ENCODE measurements at regions not wholly inside any gene's neighbourhood (a gene's known extent, or its start where the extent isn't known, plus 50 kb on each side); places are given as distances from the start of the nearest gene placed in this dataset.

DNA sequence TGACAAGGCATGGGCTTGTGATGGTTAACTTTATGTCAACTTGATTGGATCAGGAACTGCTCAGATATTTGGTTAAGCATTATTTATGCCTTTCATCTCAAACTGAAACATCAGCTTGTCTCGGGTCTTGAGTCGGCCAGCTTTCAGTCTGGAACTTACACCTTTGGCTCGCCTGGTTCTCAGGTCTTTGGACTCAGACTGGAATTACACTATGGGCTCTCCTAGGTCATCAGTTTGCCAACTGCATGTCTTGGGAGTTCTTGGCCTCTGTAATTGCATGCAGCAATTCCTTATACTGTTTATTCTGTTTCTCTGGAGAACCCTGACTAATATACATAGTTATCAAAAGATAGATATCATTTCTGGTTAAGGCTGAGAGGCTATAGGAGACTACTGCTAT is 653.7 kb downstream of the ADGRL2 start:
- DNase-seq: no peak

DNA sequence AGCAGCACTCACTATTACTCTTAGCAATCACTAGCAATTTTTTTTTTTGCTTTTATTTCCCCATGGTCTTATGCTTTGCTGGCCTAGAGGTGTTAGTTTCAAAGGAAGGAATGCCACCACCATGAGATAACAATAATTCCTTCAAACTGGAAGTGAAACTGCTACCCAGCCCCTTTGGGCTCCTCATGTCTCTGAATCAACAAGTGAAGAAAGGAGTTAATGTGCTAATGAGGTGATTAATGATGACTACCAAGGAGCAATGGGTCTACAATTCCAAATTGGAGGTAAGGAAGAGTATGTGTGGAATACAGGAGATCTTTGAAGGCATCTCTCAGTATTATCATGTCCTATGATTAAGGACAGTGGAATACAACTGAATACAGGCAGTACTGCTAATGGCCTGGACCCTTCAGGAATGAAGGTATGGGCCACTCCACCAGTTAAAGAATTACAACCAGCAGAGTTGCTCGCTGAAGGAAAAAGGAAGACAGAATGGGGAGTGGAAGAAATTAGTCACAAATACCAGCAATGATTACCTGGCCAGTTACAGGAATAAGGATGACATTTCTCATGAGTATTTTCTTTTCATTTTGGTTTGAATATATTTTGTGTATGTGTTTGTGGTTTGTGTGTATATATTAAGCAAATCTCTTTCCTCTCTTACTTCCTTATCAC is 652.9 kb downstream of the ADGRL2 start:
- no peak for DNase-seq

DNA sequence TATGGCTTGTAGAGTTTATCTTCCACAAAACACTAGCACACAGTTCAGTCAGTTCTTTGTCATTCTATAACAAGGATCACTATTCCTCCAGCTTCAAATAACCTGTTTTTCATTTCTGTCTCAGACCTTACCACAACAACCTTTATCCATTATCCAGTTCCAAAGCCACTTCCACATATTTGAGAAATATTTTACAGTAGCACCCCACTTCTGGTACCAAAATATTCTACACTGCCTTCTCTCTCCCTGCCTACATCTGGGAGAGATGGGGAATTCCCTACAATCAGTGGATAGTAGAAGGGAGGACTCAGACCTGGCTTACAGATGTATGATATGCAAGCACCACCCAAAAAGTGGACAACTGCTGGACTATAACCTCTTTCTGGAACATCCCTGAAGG is 651.4 kb downstream of the ADGRL2 start:
- no peak for DNase-seq

DNA sequence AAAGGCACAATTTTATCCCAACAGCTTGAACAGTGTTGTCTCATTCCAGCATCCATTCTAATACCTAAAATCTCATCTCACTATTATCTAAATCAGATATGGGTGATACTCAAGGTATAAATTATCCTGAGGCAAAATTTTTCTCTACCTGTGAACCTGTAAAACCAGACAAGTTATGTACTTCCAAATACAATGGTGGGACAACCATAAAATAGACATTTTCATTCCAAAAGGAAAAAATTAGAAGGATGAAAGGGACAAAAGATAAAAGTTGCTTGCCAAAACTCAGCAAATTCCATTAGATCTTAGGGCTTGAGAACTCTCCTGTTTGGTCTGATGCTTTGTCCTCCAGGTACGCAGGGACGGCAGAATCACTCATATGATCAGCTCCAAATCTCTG is 650.5 kb downstream of the ADGRL2 start:
- DNase-seq: no peak

DNA sequence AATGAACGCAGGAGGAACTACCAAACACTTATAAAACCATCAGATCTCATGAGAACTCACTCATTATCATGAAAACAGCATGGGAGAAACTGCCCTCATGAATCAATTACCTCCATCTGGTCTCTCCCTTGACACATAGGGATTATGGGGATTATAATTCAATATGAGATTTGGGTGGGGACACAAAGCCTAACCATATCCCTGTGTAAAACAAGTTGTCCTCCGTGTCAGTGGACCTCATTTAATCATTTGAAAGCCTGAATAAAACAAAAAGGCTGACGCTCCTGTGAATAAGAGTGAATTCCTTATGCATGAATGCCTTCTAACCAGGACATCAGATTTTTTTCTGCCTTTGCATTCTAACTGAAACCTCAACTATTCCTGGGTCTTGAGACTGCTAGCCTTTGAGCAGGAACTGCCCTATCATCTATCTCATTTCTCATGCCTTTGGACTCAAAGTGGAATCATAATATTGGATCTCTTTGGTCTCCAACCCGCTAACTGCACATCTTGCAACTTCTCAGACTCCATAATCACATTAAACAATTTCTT is 648.8 kb downstream of the ADGRL2 start:
- no peak for DNase-seq

DNA sequence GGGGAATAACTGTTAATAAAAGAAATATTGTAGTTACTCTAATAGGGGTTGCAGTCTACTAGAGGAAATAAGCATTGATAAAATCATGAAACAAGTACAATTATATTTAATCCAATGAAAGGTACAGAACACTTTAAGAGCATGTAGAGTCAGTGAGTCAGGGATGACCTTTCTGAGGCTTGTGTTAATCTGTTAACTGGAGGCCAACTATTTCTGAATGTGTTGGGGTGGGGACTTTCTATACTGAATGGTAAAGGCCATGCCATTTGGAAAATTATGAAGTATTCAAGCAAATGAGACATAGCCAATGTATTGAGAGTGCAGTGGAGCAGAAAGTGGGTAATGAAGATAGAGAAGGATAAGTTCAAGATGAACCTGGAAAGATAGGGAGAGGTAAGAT is 646.2 kb downstream of the ADGRL2 start:
- no peak for DNase-seq

DNA sequence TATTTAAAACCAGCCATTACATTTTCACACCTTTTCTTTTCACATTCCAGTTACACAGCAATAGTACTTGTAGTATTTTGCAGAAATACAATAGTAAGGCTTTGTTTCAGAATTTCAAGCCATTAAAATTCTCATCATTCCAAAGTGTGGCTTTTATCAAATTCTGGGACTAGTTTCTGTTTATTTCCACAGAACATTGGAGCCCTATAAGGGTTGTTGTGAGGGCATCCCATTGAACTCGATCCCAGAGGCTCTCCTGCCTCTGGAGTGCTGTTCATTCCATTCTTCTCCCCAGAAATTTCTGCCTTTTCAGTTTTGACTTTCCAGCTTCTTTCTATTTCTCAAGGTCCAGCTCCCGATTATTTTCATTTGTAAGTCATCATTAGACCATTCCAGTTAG is 645.5 kb downstream of the ADGRL2 start:
- no peak for DNase-seq

DNA sequence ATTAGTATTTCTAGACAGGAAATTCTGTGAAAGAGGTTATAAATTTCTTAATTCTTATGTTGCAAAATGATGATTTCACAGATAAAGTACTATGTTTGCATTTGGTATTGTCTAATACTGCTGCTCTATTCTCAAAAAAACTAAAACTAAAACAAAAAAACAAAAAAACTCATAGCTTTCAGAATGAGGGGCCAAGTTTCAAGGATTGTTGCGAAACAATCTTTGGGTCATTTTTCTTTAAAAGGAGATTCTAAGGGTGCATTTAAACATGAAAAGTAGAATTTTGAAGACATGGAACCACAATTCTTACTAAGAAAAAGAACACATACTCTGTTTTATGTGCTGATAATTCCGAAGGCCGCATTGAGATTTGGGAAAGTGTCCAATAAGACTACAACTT is 645.1 kb downstream of the ADGRL2 start:
- no peak for DNase-seq

DNA sequence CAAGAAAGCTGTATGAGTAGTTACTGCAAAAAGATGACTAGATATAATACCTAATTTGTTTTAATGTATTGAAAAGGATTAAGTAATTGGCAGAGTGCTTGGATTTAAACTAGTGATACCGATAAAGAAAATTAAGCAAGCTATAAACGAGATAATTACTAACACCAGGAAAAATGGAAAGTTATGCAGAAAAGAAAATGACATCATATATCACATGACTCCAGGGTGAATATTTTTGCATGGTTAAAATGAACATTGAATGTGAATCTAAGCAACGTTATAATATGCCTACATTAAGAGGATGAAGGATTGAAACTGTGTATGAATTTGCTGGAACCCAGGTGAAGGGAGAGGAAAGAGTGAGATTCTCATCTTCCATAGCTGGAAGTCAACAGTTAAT is 644.4 kb downstream of the ADGRL2 start:
- DNase-seq: no peak

DNA sequence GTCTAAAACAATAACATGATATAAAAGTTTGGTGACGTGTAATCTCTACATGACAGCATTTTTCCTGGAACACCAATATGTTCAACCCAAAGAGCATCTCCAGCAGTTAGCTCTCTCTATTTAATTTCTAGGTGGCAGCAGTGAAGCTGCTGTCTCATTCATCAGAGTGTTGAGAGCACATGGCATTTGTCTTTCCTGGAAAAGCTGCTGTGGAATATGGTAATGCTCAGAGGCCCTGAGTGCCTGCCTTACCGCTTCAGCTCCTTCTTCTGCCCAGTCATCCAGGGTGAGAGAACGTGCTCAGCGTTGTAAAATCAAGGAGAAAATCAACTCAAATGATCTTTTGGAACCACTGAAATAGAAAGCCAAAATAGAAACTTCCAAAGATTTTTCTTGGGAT is 640.7 kb downstream of the ADGRL2 start:
- DNase-seq: no peak

DNA sequence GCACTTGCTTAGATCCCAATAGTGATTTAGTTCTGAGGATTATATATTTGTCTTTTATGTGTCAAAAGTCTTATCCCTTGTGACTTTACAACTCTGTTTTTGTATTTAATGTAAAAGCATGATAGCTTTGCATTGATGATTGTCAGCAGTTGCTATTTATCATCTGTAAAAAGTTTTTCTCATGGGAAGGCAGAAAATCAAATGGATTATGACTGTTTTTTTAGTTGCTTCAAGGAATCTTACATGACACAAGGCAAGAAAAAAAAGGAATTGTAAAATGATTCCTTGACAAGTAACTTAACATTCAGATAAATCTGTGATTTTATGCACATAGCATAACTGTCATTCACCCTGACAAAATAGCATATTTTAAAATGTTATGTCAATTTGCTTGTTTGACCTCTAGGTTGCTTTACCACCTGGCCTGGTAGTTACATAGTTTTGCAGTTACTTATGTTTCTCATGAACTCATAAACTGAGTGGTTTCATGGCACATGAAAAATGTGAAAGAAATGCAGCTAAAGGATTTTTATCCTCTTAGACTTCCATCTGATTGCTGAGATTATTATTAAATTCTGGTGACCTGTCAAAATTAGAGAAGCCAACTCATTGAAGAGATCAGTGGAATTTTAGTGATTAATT is 622.6 kb downstream of the ADGRL2 start:
- no peak for DNase-seq

DNA sequence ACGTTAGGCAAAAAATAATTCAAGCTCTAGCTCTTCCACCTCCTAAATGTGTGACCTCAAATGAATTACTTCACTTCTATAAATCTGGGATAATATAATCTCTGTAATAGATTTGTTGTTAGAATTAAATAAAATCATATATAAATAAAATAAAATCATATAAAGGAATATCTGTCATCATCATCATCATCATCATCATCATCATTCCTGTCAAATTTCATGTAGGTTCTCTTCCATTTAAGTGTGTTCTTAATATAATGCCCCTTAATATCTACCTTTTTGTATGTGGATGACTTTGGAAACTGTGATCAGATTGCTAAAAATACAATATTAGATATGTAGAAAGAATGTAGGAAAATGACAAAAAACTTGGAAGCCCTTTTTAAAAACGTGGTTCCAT is 621.0 kb downstream of the ADGRL2 start:
- DNase-seq: no peak

DNA sequence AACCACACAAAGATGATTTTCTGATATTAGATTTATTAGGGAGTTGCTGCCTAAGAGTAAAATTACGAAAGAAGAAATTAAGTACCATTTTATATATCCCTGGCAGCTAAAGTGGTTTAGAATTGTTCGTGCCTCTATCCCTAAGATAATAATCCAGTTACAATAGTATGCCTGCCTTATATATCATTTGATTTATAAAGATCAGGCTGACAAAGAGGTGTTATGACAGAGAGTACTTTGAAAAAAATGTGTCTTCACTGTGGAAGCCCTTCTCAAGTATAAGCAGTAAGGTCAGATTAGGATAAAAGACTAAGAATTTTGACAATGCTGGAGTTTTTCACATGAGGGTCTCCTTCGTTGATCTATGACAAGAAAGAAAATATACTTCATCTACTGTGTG is 619.9 kb downstream of the ADGRL2 start:
- DNase-seq: no peak

DNA sequence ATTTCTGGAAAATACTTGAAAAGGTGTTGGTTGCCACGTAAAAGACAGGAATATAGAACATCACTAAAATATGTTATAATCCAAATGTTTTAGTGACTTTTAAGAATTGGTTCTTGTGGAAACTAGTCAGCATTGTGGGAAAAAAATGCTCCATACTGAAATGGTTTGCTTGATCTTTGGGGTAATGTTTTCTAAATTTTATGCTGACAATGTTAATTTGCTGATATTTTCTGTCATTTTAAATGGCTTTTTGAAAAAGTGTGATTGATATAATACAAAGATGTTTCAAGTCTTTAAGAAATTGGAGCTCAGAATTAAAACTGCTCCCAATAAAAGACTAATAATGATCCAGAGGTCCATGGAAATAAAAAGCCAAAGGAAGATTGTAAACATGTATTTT is 610.9 kb downstream of the ADGRL2 start:
- DNase-seq: no peak

DNA sequence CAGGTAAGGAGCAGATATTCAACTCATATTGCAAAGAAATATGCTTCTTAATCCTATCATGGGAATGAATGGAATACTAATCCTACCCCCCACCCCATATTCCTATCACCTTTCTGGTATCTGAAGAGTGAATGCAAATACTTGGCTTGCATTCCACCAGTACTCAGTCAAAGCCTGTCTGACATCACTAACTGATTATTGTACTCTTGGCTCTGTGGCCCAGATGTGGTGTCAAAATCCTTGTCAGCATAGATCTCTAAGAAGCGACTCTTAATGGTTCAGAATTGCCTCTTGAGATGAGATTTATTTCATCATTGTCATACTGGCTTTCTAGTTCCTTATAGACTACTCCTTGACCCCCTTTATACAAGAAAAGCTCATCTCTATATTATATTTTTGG is 604.6 kb downstream of the ADGRL2 start:
- no peak for DNase-seq

DNA sequence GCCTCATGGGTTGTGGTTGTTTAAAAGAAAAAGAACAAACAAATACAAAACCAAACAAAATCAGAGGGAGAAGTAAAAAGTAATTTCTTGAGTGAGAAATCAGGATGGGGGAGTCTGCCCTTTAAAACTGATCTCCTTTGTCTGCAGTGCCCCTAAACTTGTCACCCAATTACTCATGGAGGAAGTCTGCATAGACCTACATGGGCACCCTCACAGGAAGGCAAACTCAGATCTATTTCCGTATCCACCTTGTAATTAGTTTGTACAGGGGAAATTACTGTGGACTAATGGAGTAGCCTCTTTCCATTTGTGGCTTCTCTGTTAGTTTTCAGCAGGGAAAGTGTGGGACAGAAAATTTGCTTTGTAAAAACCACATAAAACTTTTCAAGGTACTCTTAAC is 600.4 kb downstream of the ADGRL2 start:
- peak; percentile 0 for DNase-seq

DNA sequence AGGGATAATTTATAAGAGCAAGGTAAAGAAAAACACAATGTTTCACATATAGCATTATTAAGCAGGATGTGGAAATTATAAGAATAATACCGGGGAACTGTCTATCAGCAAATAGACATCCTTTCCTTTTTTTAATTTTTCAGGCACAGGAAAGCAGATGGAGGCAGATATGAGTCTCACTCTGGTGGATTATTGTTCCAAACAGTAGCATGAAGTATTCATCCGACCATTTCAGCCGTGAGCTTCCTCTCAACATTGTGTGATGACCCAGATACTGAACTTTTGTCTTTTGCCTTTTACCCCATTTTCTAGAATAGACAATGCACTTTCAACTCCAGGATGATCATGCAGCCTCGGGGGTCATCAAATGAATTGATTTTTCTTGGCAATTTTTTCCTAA is 599.8 kb downstream of the ADGRL2 start:
- no peak for DNase-seq

DNA sequence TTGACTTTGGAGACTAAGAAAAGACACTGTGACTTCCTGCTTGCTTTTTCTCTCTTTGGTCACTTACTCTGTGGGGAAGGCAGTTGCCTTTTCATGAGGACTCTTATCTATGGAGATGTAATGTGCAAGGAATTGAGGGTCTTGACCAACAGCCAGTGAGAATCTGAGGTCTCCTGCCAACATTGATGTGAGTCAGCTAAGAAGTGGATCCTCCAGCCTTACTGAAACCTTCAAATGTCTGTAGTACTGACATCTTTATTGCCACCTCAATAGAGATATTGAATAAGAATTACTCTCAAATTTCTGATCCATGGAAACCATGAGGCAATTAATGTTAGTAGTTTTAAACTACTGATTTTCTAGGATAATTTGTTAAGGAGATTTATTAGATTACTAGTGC is 598.4 kb downstream of the ADGRL2 start:
- DNase-seq: no peak

DNA sequence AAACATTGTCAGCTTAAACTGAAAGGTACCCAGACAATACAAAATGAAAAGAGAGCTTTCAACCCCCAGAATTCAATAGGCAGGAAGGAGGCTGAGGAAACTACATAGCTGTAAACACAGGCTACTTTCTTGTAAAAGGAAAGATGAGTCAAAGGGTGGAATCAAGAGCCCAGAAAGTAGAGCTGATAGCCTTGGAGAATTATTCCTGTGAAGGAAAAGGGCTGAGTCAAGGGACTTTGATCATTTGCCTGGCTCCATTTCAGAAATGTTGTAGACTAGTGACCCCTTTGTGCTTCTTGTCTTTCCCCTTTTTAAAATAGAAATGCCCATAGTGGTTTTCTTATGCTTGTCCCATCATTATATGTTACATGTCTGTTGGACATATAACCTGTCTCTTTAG is 597.6 kb downstream of the ADGRL2 start:
- no peak for DNase-seq

DNA sequence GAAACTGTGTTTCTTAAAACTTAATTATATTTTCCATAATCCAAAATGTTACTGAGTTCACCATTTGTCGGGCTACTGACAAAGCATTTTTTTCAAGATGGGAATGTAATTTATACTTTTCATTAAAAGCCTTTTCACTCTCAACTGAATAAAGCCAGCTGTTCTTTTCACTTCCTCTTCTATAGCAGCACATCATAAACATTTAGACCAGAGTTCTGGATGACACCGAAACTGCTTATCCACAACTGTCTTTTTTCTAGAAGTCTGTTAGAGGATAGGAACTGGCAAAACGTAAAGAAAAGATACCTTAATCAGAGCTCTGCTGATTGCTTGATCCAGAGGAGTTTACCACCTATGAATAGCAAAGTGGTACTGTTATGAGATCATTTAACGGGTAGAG is 594.7 kb downstream of the ADGRL2 start:
- no peak for DNase-seq

DNA sequence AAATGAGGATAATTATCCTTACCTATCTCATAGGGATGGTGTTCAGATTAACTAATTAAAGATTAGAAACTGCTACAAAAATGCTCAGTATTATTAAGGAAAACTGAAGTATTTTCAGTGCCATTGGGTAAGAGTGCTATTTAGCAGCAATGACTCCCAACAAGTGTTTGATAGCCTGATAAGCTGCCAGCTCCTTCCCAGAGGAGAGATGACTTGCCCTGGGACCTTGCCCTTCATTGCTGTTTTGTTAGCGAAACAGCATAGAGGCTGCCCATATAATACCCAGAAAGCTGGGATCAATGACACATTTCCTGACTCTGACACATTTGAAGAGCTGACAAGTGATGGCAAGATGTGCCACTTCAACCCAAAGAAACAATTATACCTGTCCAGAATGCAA is 592.2 kb downstream of the ADGRL2 start:
- DNase-seq: no peak

DNA sequence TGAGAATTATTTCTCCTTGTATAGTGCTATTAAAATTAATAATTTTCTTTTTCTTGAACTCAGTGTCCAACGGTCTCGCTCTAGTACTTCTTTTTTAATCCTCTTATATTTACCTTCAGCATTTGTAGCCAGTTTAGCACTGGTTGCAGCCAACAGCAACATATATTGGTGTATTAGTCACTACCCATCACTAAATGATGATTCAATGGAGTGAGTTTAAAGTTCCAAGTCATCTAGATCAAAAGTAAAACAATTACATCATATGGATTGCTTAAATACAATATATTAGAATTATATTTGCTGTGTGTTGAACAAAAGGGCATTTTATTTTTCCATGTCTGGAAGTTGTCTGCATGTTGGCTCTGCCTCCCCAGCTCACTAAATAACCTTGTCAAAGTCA is 591.8 kb downstream of the ADGRL2 start:
- DNase-seq: no peak

DNA sequence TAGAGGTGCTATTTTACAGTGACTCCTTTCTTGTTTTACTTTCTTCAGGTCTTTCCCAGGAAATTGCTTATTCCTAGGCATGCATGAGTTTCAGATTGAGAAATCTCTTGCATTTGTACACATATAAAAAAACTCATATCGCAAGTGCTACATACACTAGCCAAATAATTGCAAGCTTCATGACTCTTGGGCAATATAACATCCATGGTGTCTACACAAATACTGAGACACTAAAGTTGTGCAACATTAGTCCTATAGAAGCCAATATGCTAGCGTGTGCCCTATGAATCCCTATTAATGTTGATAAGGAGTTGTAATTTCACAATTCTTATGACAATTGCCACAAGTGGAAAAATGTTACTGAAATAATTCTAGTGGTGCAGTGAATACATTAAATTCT is 591.0 kb downstream of the ADGRL2 start:
- no peak for DNase-seq

DNA sequence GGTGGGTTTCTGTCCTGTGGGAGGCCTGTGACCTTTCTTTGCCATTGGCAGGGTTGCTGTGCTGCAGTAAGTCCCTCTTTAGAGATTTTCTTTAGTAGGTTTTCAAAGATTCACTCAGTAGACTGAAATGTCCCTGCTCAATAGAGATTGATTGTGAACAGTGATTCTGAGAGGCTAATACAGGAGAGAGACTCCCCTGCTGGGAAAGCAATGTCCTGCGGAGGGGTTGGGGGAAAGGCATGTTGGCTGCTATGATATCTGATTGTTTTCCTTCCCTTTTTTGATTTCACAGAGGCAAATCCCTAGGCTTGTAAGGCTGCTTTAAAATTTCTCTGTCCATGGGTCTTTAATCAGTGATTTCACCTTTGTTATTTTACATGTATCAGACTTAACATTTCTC is 589.9 kb downstream of the ADGRL2 start:
- DNase-seq: no peak

DNA sequence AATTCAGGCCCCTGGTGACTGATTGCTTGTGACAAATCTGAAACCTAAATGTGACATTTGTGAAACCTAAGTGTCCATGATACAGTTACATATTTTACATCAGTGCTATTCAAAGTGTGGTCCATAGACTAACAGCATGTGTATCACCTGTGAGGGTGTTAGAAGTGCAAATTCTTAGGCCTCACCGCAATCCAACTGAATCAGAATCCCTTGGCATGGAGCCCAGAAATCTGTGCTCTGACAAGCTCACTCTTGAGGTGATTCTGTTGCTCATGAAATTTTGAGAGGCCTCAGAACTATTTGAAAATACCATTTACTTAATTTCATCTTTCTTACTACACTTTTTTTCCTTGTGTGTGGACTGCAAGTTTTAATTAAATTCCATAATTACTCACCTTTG is 587.9 kb downstream of the ADGRL2 start:
- peak; percentile 14 for DNase-seq

Measured in NCI-H69 (cell line).